Parathyroid adenoma (tissue), 2 donors: ENCODE measurements at regions not wholly inside any gene's neighbourhood (a gene's known extent, or its start where the extent isn't known, plus 50 kb on each side); places are given as distances from the start of the nearest gene placed in this dataset.

ENCODE experiments used
- H2AFZ ChIP-seq: fragments of 300-600 bp; sonication (generic); one replicate; pipeline ENCODE4 v1.7.0; 2017; ENCODE audit warnings: antibody characterized with exemption, mild to moderate bottlenecking
- H3K27ac ChIP-seq: fragments of 300-600 bp; sonication (generic); one replicate; pipeline ENCODE4 v1.7.0; 2017
- H3K27me3 ChIP-seq: fragments of 300-600 bp; sonication (generic); one replicate; pipeline ENCODE4 v1.7.0; 2017; ENCODE audit warnings: low read length; ENCODE audit not compliant: control insufficient read depth, insufficient read depth
- H3K36me3 ChIP-seq: fragments of 300-600 bp; sonication (generic); one replicate; pipeline ENCODE4 v1.7.0; 2017; ENCODE audit warnings: low read length; ENCODE audit not compliant: control insufficient read depth, insufficient read depth
- H3K4me1 ChIP-seq: fragments of 300-600 bp; sonication (generic); one replicate; pipeline ENCODE4 v1.7.0; 2017; ENCODE audit warnings: control low read depth
- H3K4me2 ChIP-seq: fragments of 300-600 bp; sonication (generic); one replicate; pipeline ENCODE4 v1.7.0; 2017; ENCODE audit warnings: low read length
- H3K4me3 ChIP-seq: fragments of 300-600 bp; sonication (generic); one replicate; pipeline ENCODE4 v1.7.0; 2017; ENCODE audit warnings: low read depth, low read length
- H3K79me2 ChIP-seq: fragments of 300-600 bp; sonication (generic); one replicate; pipeline ENCODE4 v1.7.0; 2017; ENCODE audit warnings: control low read depth
- H3K9ac ChIP-seq: fragments of 300-600 bp; sonication (generic); one replicate; pipeline ENCODE4 v1.7.0; 2017; ENCODE audit warnings: mild to moderate bottlenecking
- H3K9me3 ChIP-seq: fragments of 300-600 bp; sonication (generic); one replicate; pipeline ENCODE4 v1.7.0; 2017; ENCODE audit warnings: low read length; ENCODE audit not compliant: control insufficient read depth
- CTCF ChIP-seq: fragments of 300-600 bp; sonication (generic); IDR thresholded peaks from one replicate; pipeline ENCODE4 v1.7.0; 2017; ENCODE audit warnings: antibody characterized with exemption, mild to moderate bottlenecking
- donor health status: primary hyperparathyroidism.

DNA sequence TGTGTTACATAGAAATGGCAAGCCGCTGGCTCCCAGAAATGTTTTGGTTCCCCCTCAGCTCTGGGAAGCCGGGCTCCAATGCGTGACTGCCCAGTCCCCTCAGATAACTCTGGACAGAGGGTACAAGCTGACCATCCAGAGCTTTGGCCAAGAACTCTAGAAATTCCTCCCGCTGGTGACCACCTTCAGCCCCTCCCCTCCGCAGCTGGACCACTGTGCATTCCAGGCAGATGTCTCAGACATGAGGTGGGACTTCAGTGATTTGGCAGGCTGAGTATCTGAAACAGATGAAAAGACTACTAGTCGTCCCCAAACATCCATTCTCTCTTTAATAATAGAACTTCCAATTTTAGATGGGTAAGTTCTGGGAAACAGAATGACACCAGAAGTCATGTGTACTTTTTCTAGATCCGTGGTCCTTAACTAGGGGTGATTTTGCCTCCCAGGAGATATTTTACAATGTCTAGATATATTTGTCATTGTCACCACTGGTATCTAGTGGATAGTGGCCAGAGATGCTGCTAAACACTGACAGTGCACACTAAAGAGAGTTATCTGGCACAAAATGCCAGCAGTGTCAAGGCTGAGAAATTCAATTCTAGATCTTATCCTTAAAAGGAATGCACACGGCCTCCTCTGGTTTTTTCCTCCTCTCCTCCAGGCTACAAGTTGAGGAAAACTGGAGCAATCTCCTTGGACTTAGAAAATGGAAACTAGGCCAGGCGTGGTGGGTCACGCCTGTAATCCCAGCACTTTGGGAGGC lies 294.3 kb downstream of the SRBD1 start:
- no peak overlapping the region for H3K4me2 ChIP-seq
- H3K4me3 ChIP-seq = no peak overlapping the region
- H3K9me3 ChIP-seq = no peaks in the 10 kb centered on the region
- no peak overlapping the region for H3K9ac ChIP-seq
- H3K27ac ChIP-seq = no peak overlapping the region
- no peaks in the 10 kb centered on the region for H3K4me1 ChIP-seq
- no peaks in the 10 kb centered on the region for H3K79me2 ChIP-seq
- TF ChIP-seq CTCF = no peak
- H3K36me3 ChIP-seq = no peaks in the 10 kb centered on the region
- H3K27me3 ChIP-seq = no peaks in the 10 kb centered on the region
- H2AFZ ChIP-seq = no peak overlapping the region

DNA sequence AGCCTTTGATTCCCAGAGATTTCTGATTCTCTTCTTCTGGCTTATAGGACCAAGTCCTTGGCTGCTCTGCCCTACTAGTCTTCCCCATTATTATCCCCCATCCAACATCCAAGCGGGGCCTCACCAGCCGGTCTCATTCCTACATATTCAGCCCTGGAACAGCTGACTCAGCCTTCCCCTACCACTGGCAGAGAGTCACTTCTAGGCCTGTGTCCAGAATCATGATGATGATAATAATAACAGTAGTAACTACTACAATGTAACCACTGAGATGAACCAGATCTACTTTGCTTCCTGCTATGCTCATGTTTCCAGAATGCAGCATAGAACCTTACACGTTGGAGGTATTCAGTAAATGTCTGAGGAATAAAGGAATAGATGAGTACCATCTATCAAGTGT lies 295.2 kb downstream of the SRBD1 start:
- TF ChIP-seq CTCF = no peak
- Histone ChIP-seq H3K27ac (no peak overlapping the region), H3K9ac (no peak overlapping the region), H3K27me3 (no peaks in the 10 kb centered on the region), H3K79me2 (no peaks in the 10 kb centered on the region), H3K9me3 (no peaks in the 10 kb centered on the region), H3K36me3 (no peaks in the 10 kb centered on the region), H3K4me3 (no peak overlapping the region), H2AFZ (no peak overlapping the region), H3K4me1 (no peaks in the 10 kb centered on the region), H3K4me2 (no peak overlapping the region)

GRCh38 chr2:45312275-45312674 lies 298.8 kb downstream of the SRBD1 start:
- Histone ChIP-seq H3K9me3 (no peaks in the 10 kb centered on the region), H3K36me3 (no peaks in the 10 kb centered on the region), H3K4me2 (no peak overlapping the region), H3K79me2 (no peaks in the 10 kb centered on the region), H3K27ac (no peak overlapping the region), H3K27me3 (no peaks in the 10 kb centered on the region), H3K4me1 (no peaks in the 10 kb centered on the region), H2AFZ (no peak overlapping the region), H3K9ac (no peak overlapping the region), H3K4me3 (no peak overlapping the region)
- no peak for TF ChIP-seq CTCF

GRCh38 chr2:45311559-45311958 lies 299.5 kb downstream of the SRBD1 start:
- H3K4me1 ChIP-seq = no peaks in the 10 kb centered on the region
- H2AFZ ChIP-seq = no peak overlapping the region
- H3K9me3 ChIP-seq = no peaks in the 10 kb centered on the region
- H3K27me3 ChIP-seq = no peaks in the 10 kb centered on the region
- TF ChIP-seq CTCF = no peak
- no peak overlapping the region for H3K27ac ChIP-seq
- H3K9ac ChIP-seq = no peak overlapping the region
- H3K79me2 ChIP-seq = no peaks in the 10 kb centered on the region
- H3K36me3 ChIP-seq = no peaks in the 10 kb centered on the region
- no peak overlapping the region for H3K4me3 ChIP-seq
- H3K4me2 ChIP-seq = no peak overlapping the region

- H3K36me3 ChIP-seq = no peaks in the 10 kb centered on the region
- H3K4me2 ChIP-seq = no peak overlapping the region
- no peak for TF ChIP-seq CTCF
- H3K27ac ChIP-seq = no peak overlapping the region
- H3K4me1 ChIP-seq = no peaks in the 10 kb centered on the region
- H3K4me3 ChIP-seq = no peak overlapping the region
- H3K9ac ChIP-seq = no peak overlapping the region
- no peaks in the 10 kb centered on the region for H3K27me3 ChIP-seq
- no peak overlapping the region for H2AFZ ChIP-seq
- no peaks in the 10 kb centered on the region for H3K9me3 ChIP-seq
- no peaks in the 10 kb centered on the region for H3K79me2 ChIP-seq
These were observed 297.9 kb upstream of the SIX2 start for GRCh38 chr2:45307147-45307546.
